GM13976 (cell line): ENCODE measurements at regions not wholly inside any gene's neighbourhood (a gene's known extent, or its start where the extent isn't known, plus 50 kb on each side); places are given as distances from the start of the nearest gene placed in this dataset.

ENCODE experiments used
- DNase-seq: peaks from one replicate; pipeline ENCODE4 v3.0.0; 2012; ENCODE audit warnings: low spot score
- CTCF ChIP-seq: IDR thresholded peaks from 2 replicates; pipeline ENCODE4 v1.5.1; 2012; ENCODE audit warnings: borderline replicate concordance, mild to moderate bottlenecking; ENCODE audit not compliant: insufficient read depth; ENCODE audit errors: extremely low read depth, missing control alignments, control extremely low read depth
- in situ Hi-C: fragments of 300-500 bp; cut with MboI; formaldehyde crosslinking; loops from one replicate; pipeline ENCODE4 v1.12.0; 2022; ENCODE audit warnings: low sequenced_read_pairs, mixed read lengths, inconsistent platforms; ENCODE audit not compliant: unreplicated experiment

- in situ Hi-C loops, result no loop called here
- DNase-seq, result no peak
- TF ChIP-seq CTCF, result no peak
These were observed 117.0 kb upstream of the TWIST2 start for GRCh38 chr2:238730881-238731280.

- in situ Hi-C loops, result no loop called here
- DNase-seq, result no peak
- no peak for TF ChIP-seq CTCF
These were observed 115.9 kb upstream of the TWIST2 start for GRCh38 chr2:238731961-238732360.

- DNase-seq, result no peak
- TF ChIP-seq CTCF, result no peak
- in situ Hi-C loops, result no loop called here
These were observed 109.0 kb upstream of the TWIST2 start for GRCh38 chr2:238738917-238739316.

GRCh38 chr2:238739668-238740067, 108.2 kb upstream of the TWIST2 start:
- no peak for DNase-seq
- in situ Hi-C loops, result no loop called here
- no peak for TF ChIP-seq CTCF

GRCh38 chr2:238741277-238741676, 106.6 kb upstream of the TWIST2 start:
- TF ChIP-seq CTCF, result no peak
- DNase-seq, result no peak
- in situ Hi-C loops, result no loop called here

GRCh38 chr2:238742066-238742465, 105.8 kb upstream of the TWIST2 start:
- no peak for TF ChIP-seq CTCF
- in situ Hi-C loops, result no loop called here
- DNase-seq, result no peak

- TF ChIP-seq CTCF, result no peak
- in situ Hi-C loops, result no loop called here
- DNase-seq, result no peak
These were observed 105.2 kb upstream of the TWIST2 start for GRCh38 chr2:238742664-238743063.
